Left forelimb (tissue), 1 donor: ENCODE measurements at regions not wholly inside any gene's neighbourhood (a gene's known extent, or its start where the extent isn't known, plus 50 kb on each side); places are given as distances from the start of the nearest gene placed in this dataset.

Experiments used
- DNase-seq: peaks from one replicate; pipeline ENCODE4 v3.0.0-alpha.2; 2018; ENCODE audit warnings: low spot score

GRCh38 chr17:34825884-34826283 is 135.4 kb downstream of the CCT6B start:
- DNase-seq, result no peak

GRCh38 chr17:34825102-34825501 is 136.2 kb downstream of the CCT6B start:
- DNase-seq, result no peak

- no peak for DNase-seq
Measured at GRCh38 chr17:34823023-34823422, 138.2 kb downstream of the CCT6B start.

GRCh38 chr17:34822007-34822739 is 139.1 kb downstream of the CCT6B start:
- no peak for DNase-seq

- DNase-seq, result no peak
Measured at GRCh38 chr17:34820922-34821321, 140.3 kb downstream of the CCT6B start.

GRCh38 chr17:34820248-34820801 is 140.9 kb downstream of the CCT6B start:
- DNase-seq, result no peak

GRCh38 chr17:34817252-34818035 is 143.8 kb downstream of the CCT6B start:
- no peak for DNase-seq

- DNase-seq, result no peak
Measured at GRCh38 chr17:34816848-34817247, 144.4 kb downstream of the CCT6B start.

GRCh38 chr17:34813290-34813689 is 148.0 kb downstream of the CCT6B start:
- DNase-seq, result no peak

GRCh38 chr17:34811561-34811960 is 149.7 kb downstream of the CCT6B start:
- no peak for DNase-seq

- DNase-seq, result no peak
Measured at GRCh38 chr17:34800661-34801060, 160.6 kb downstream of the CCT6B start.

GRCh38 chr17:34799751-34800150 is 161.5 kb downstream of the CCT6B start:
- DNase-seq, result no peak

GRCh38 chr17:34798581-34798980 is 162.7 kb downstream of the CCT6B start:
- DNase-seq, result no peak

GRCh38 chr17:34797720-34798119 is 163.5 kb downstream of the CCT6B start:
- peak; percentile 69 for DNase-seq

GRCh38 chr17:34793231-34793908 is 167.9 kb downstream of the CCT6B start:
- DNase-seq, result no peak

GRCh38 chr17:34788696-34789095 is 172.6 kb downstream of the CCT6B start:
- DNase-seq, result no peak

- DNase-seq, result no peak
Measured at GRCh38 chr17:34784526-34784925, 176.7 kb downstream of the CCT6B start.

- DNase-seq, result no peak
Measured at GRCh38 chr17:34782271-34782670, 179.0 kb downstream of the CCT6B start.

- no peak for DNase-seq
Measured at GRCh38 chr17:34781571-34782108, 179.6 kb downstream of the CCT6B start.

GRCh38 chr17:34781071-34781470 is 180.2 kb downstream of the CCT6B start:
- DNase-seq, result no peak

GRCh38 chr17:34780438-34780837 is 180.8 kb downstream of the CCT6B start:
- DNase-seq, result no peak
